H1 (cell line): ENCODE measurements at regions not wholly inside any gene's neighbourhood (a gene's known extent, or its start where the extent isn't known, plus 50 kb on each side); places are given as distances from the start of the nearest gene placed in this dataset.

ENCODE experiments used
- CTCF ChIA-PET: fragments of 300-600 bp; sonication (Branson Sonifier 250); formaldehyde crosslinking; loops from one replicate; lab custom pipeline; 2021; ENCODE audit not compliant: partially characterized antibody; lab: Charles Lee
- POLR2A ChIA-PET: fragments of 300-600 bp; sonication (Branson Sonifier 250); formaldehyde crosslinking; loops from one replicate; lab custom pipeline; 2021; ENCODE audit warnings: inconsistent platforms; ENCODE audit not compliant: partially characterized antibody; lab: Charles Lee
- DNase-seq, 2 experiments: peaks; one replicate each; pipeline versions ENCODE4 v3.0.0 to v3.0.0-alpha.2; 2010 to 2022; ENCODE audit warnings: low spot score in 2 of 2, low read depth in 1 of 2, mixed read lengths in 1 of 2
- FAIRE-seq: peaks from 2 replicates; lab custom pipeline; 2011; peaks lifted over from hg19 to GRCh38; lab: Jason Lieb, UNC
- H2AFZ ChIP-seq: 2 replicates; pipeline ENCODE4 v1.8.1; 2012; ENCODE audit warnings: low read length, inconsistent platforms
- H2AK5ac ChIP-seq: 2 replicates; pipeline ENCODE4 v1.6.1; 2013; ENCODE audit warnings: low read depth, low read length
- H2BK120ac ChIP-seq: replicated peaks from 2 replicates; pipeline ENCODE3; 2013; ENCODE audit warnings: low read depth, low read length, inconsistent platforms
- H2BK12ac ChIP-seq: 2 replicates; pipeline ENCODE4 v1.6.1; 2013; ENCODE audit warnings: low read depth, low read length
- H2BK15ac ChIP-seq: 2 replicates; pipeline ENCODE4 v1.6.1; 2013; ENCODE audit warnings: low read length
- H2BK20ac ChIP-seq: 2 replicates; pipeline ENCODE4 v1.6.1; 2013; ENCODE audit warnings: low read length
- H2BK5ac ChIP-seq: 2 replicates; pipeline ENCODE4 v1.6.1; 2013; ENCODE audit warnings: low read depth, low read length
- H3K14ac ChIP-seq: 2 replicates; pipeline ENCODE4 v1.6.1; 2013; ENCODE audit warnings: inconsistent platforms; ENCODE audit not compliant: insufficient read length
- H3K18ac ChIP-seq: 2 replicates; pipeline ENCODE4 v1.6.1; 2013; ENCODE audit warnings: low read length; ENCODE audit errors: extremely low read depth
- H3K23ac ChIP-seq: 2 replicates; pipeline ENCODE4 v1.6.1; 2013; ENCODE audit warnings: inconsistent platforms; ENCODE audit not compliant: insufficient read length
- H3K23me2 ChIP-seq: 2 replicates; pipeline ENCODE4 v1.6.1; 2013; ENCODE audit warnings: low read depth, low read length
- H3K27ac ChIP-seq: 2 replicates; pipeline ENCODE4 v1.6.1; 2011; ENCODE audit warnings: low read depth, low read length, inconsistent platforms
- H3K27me3 ChIP-seq, 4 experiments: replicated peaks in 1 of 4; 1 replicate in 1 of 4; 2 replicates in 3 of 4; pipeline versions ENCODE4 v1.6.1 to v1.8.1; 2011 to 2013; ENCODE audit warnings: low read length in 3 of 4, mild to moderate bottlenecking in 3 of 4, inconsistent platforms in 2 of 4, mixed read lengths in 2 of 4, moderate library complexity in 1 of 4; ENCODE audit not compliant: control insufficient read depth in 3 of 4, insufficient read depth in 3 of 4; ENCODE audit errors: extremely low read depth in 1 of 4
- H3K36me3 ChIP-seq, 4 experiments: 2 replicates each; pipeline versions ENCODE4 v1.6.1 to v1.8.1; 2011 to 2013; ENCODE audit warnings: mild to moderate bottlenecking in 4 of 4, low read length in 3 of 4, moderate library complexity in 2 of 4, control low read depth in 1 of 4, inconsistent platforms in 1 of 4; ENCODE audit not compliant: insufficient read depth in 4 of 4, control insufficient read depth in 2 of 4
- H3K4ac ChIP-seq: replicated peaks from 2 replicates; pipeline ENCODE3; 2013; ENCODE audit warnings: low read length, low read depth, mixed read lengths, inconsistent platforms; ENCODE audit not compliant: insufficient read length
- H3K4me1 ChIP-seq, 4 experiments: replicated peaks in 1 of 4; 1 replicate in 1 of 4; 2 replicates in 3 of 4; pipeline versions ENCODE4 v1.6.1 to v1.8.1; 2011 to 2013; ENCODE audit warnings: low read length in 3 of 4, inconsistent platforms in 2 of 4, mixed read lengths in 1 of 4; ENCODE audit not compliant: insufficient read depth in 4 of 4, control insufficient read depth in 3 of 4
- H3K4me2 ChIP-seq, 2 experiments: 2 replicates each; pipeline versions ENCODE4 v1.6.1 to v1.8.1; 2011 to 2013; ENCODE audit warnings: low read depth in 2 of 2, low read length in 2 of 2, control low read depth in 1 of 2, inconsistent platforms in 1 of 2, mild to moderate bottlenecking in 1 of 2; ENCODE audit not compliant: insufficient read depth in 1 of 2
- H3K4me3 ChIP-seq, 4 experiments: fragments of 200-600, 300-600 bp in 1 of 4; sonication (generic), shearing (Covaris generic), sonication (Bioruptor Twin) in 1 of 4; 2 replicates each; pipeline versions ENCODE4 v1.5.1 to v1.8.1; 2011 to 2016; ENCODE audit warnings: low read length in 4 of 4, low read depth in 3 of 4, control low read depth in 2 of 4, inconsistent platforms in 2 of 4, mild to moderate bottlenecking in 2 of 4, mixed read lengths in 1 of 4, moderate library complexity in 1 of 4; ENCODE audit not compliant: insufficient read depth in 2 of 4; ENCODE audit errors: extremely low read depth in 1 of 4
- H3K56ac ChIP-seq: replicated peaks from 2 replicates; pipeline ENCODE3; 2013; ENCODE audit warnings: low read depth, mild to moderate bottlenecking, mixed read lengths, low read length, inconsistent platforms; ENCODE audit not compliant: insufficient read length
- H3K79me1 ChIP-seq: 2 replicates; pipeline ENCODE4 v1.6.1; 2013; ENCODE audit warnings: low read depth, low read length, control low read depth
- H3K79me2 ChIP-seq, 2 experiments: 2 replicates each; pipeline versions ENCODE4 v1.6.1 to v1.8.1; 2012 to 2013; ENCODE audit warnings: low read length in 2 of 2, mild to moderate bottlenecking in 2 of 2, inconsistent platforms in 1 of 2; ENCODE audit not compliant: insufficient read depth in 2 of 2, control insufficient read depth in 1 of 2
- H3K9ac ChIP-seq, 4 experiments: replicated peaks in 1 of 4; 1 replicate in 1 of 4; 2 replicates in 3 of 4; pipeline versions ENCODE4 v1.6.1 to v1.8.1; 2011 to 2013; ENCODE audit warnings: low read depth in 3 of 4, low read length in 3 of 4, control low read depth in 2 of 4, mild to moderate bottlenecking in 2 of 4, moderate library complexity in 2 of 4, inconsistent platforms in 1 of 4; ENCODE audit errors: extremely low read depth in 1 of 4
- H3K9me3 ChIP-seq, 2 experiments: 2 replicates each; pipeline versions ENCODE4 v1.6.1 to v1.8.1; 2012 to 2013; ENCODE audit warnings: mild to moderate bottlenecking in 2 of 2, moderate library complexity in 2 of 2, control low read depth in 1 of 2, inconsistent platforms in 1 of 2, low read depth in 1 of 2, low read length in 1 of 2, mixed read lengths in 1 of 2; ENCODE audit not compliant: insufficient read depth in 2 of 2
- H4K20me1 ChIP-seq, 2 experiments: replicated peaks in 1 of 2; 2 replicates each; pipeline versions ENCODE3 to v1.8.1; 2011 to 2013; ENCODE audit warnings: inconsistent platforms in 2 of 2, low read length in 2 of 2, mild to moderate bottlenecking in 1 of 2; ENCODE audit not compliant: insufficient read depth in 2 of 2, control insufficient read depth in 1 of 2
- H4K5ac ChIP-seq: 2 replicates; pipeline ENCODE4 v1.6.1; 2013; ENCODE audit warnings: low read length, low read depth, mixed read lengths, inconsistent platforms; ENCODE audit not compliant: insufficient read length
- H4K8ac ChIP-seq: 2 replicates; pipeline ENCODE4 v1.8.0; 2013; ENCODE audit warnings: mild to moderate bottlenecking, moderate library complexity, low read length, inconsistent platforms; ENCODE audit not compliant: insufficient read depth; ENCODE audit errors: extremely low read depth
- H4K91ac ChIP-seq: replicated peaks from 2 replicates; pipeline ENCODE3; 2013; ENCODE audit warnings: low read length, mixed read lengths, inconsistent platforms; ENCODE audit not compliant: insufficient read length
- CREB1 ChIP-seq: IDR thresholded peaks from 2 replicates; pipeline ENCODE4 v1.6.1; 2012; ENCODE audit warnings: inconsistent platforms
- EGR1 ChIP-seq: IDR thresholded peaks from 2 replicates; pipeline ENCODE4 v1.6.1; 2011; ENCODE audit warnings: low read depth, low read length, borderline replicate concordance
- HDAC6 ChIP-seq: IDR thresholded peaks from one replicate; pipeline ENCODE4 v1.7.1; 2012; ENCODE audit warnings: low read depth, mild to moderate bottlenecking, inconsistent platforms, low read length, moderate library complexity
- JUN ChIP-seq: IDR thresholded peaks from 2 replicates; pipeline ENCODE4 v1.6.1; 2011; ENCODE audit warnings: low read depth, mild to moderate bottlenecking, improper control_type of control experiment, low read length
- JUND ChIP-seq: IDR thresholded peaks from 2 replicates; pipeline ENCODE4 v1.6.1; 2011; ENCODE audit warnings: mild to moderate bottlenecking, improper control_type of control experiment, low read length
- KDM1A ChIP-seq: fragments of 200-600, 300-600 bp; sonication (generic); IDR thresholded peaks from 2 replicates; pipeline ENCODE4 v1.7.1; 2016; ENCODE audit warnings: mild to moderate bottlenecking, low read length, borderline replicate concordance
- RNF2 ChIP-seq: fragments of 200-900, 300-1000 bp; sonication (generic); IDR thresholded peaks from 2 replicates; pipeline ENCODE4 v1.7.1; 2016; ENCODE audit warnings: borderline replicate concordance, low read depth, mild to moderate bottlenecking, antibody characterized with exemption, low read length; ENCODE audit not compliant: poor library complexity, severe bottlenecking; ENCODE audit errors: missing control alignments
- SRF ChIP-seq: IDR thresholded peaks from 2 replicates; pipeline ENCODE4 v1.6.1; 2011; ENCODE audit warnings: mild to moderate bottlenecking, low read depth, low read length, moderate library complexity
- SUZ12 ChIP-seq: fragments of 200-600 bp; sonication (generic); IDR thresholded peaks from 2 replicates; pipeline ENCODE4 v1.6.1; 2012; ENCODE audit warnings: mild to moderate bottlenecking, inconsistent platforms, low read length, moderate library complexity, mixed read lengths
- TBP ChIP-seq: IDR thresholded peaks from 2 replicates; pipeline ENCODE4 v1.6.1; 2011; ENCODE audit warnings: low read depth, low read length, improper control_type of control experiment
- TEAD4 ChIP-seq: IDR thresholded peaks from 2 replicates; pipeline ENCODE4 v1.6.1; 2012; ENCODE audit warnings: low read depth, low read length, inconsistent platforms, mixed read lengths
- ZNF274 ChIP-seq: IDR thresholded peaks from 2 replicates; pipeline ENCODE4 v1.7.0; 2012; ENCODE audit warnings: low read length, borderline replicate concordance; ENCODE audit errors: extremely low read depth
- WGBS, 2 experiments: shearing (Covaris generic) in 1 of 2; methylation state at CpG; one replicate each; pipeline versions ENCODE4 v1.1.6 to v1.1.7; 2013 to 2015; ENCODE audit warnings: low lambda C conversion rate in 2 of 2, mixed read lengths in 2 of 2, inconsistent platforms in 1 of 2, low coverage in 1 of 2, missing lambda C conversion rate in 1 of 2; ENCODE audit not compliant: insufficient replicate concordance in 2 of 2, insufficient coverage in 1 of 2, insufficient read length in 1 of 2; ENCODE audit errors: extremely low coverage in 1 of 2, missing lambda C conversion rate in 1 of 2; 5-methylcytosine and 5-hydroxymethylcytosine counted together
- TF ChIP-seq, protein P1 (sequence below): IDR thresholded peaks from 2 replicates; pipeline ENCODE4 v1.6.1; 2012; ENCODE audit warnings: low read length, inconsistent platforms

- H2BK120ac ChIP-seq = no peak overlapping the region
- POLR2A ChIA-PET = no interaction called here
- H2BK15ac ChIP-seq = no peak overlapping the region
- H3K4me2 ChIP-seq = no peak overlapping the region
- no peaks in the 10 kb centered on the region for H3K4me1 ChIP-seq
- no peaks in the 10 kb centered on the region for H3K36me3 ChIP-seq
- H3K79me2 ChIP-seq = no peaks in the 10 kb centered on the region
- CTCF ChIA-PET = interaction anchor here (0.6 to 1.5 kb wide), 6 partner anchors 9 to 630 kb away, joined by 3 to 4 read pairs (median 3); no protein-coding TSS in a partner anchor
- no peak overlapping the region for H3K23ac ChIP-seq
- no peak overlapping the region for H2BK5ac ChIP-seq
- no peaks in the 10 kb centered on the region for H3K9me3 ChIP-seq
- H2BK12ac ChIP-seq = no peak overlapping the region
- 82% methylated on average over 11 of the region's 11 CpGs; no CpG with 5 or more reads in 1 of the 2 experiments for WGBS, 2 experiments
- no peak overlapping the region for H4K5ac ChIP-seq
- H2AFZ ChIP-seq = peak overlapping the region; percentile 72; the same call in 1 of the 2 replicates
- no peak overlapping the region for H2BK20ac ChIP-seq
- no peak overlapping the region for H3K18ac ChIP-seq
- no peaks in the 10 kb centered on the region for H3K23me2 ChIP-seq
- H3K79me1 ChIP-seq = no peaks in the 10 kb centered on the region
- no peak overlapping the region for H2AK5ac ChIP-seq
- no peak for DNase-seq
- H4K20me1 ChIP-seq = peaks cover 0 to 2% of the 10 kb centered on the region in 2 experiments
- H3K9ac ChIP-seq = no peak overlapping the region
- H3K14ac ChIP-seq = no peak overlapping the region
- no peak overlapping the region for H4K8ac ChIP-seq
- FAIRE-seq = no peak
- no peak overlapping the region for H3K4ac ChIP-seq
- no peak overlapping the region for H3K56ac ChIP-seq
- no peaks in the 10 kb centered on the region for H3K27me3 ChIP-seq
- no peak overlapping the region for H3K4me3 ChIP-seq
- no peak overlapping the region for H3K27ac ChIP-seq
- H4K91ac ChIP-seq = no peak overlapping the region
- TF ChIP-seq EGR1 (no peak), CREB1 (no peak), KDM1A (no peak), HDAC6 (no peak), ZNF274 (no peak), TEAD4 (no peak), JUN (no peak), TBP (no peak), SUZ12 (no peak), JUND (no peak), SRF (no peak), RNF2 (no peak)
- TF ChIP-seq, protein P1, sequence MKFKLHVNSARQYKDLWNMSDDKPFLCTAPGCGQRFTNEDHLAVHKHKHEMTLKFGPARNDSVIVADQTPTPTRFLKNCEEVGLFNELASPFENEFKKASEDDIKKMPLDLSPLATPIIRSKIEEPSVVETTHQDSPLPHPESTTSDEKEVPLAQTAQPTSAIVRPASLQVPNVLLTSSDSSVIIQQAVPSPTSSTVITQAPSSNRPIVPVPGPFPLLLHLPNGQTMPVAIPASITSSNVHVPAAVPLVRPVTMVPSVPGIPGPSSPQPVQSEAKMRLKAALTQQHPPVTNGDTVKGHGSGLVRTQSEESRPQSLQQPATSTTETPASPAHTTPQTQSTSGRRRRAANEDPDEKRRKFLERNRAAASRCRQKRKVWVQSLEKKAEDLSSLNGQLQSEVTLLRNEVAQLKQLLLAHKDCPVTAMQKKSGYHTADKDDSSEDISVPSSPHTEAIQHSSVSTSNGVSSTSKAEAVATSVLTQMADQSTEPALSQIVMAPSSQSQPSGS = no peak
Observed at GRCh38 chr6:1215884-1216487, 95.9 kb upstream of the FOXQ1 start.
